GM12892 (cell line): ENCODE measurements at regions not wholly inside any gene's neighbourhood (a gene's known extent, or its start where the extent isn't known, plus 50 kb on each side); places are given as distances from the start of the nearest gene placed in this dataset.

ENCODE experiments used
- POLR2A ChIP-seq: IDR thresholded peaks from 2 replicates; pipeline ENCODE4 v1.6.1; 2011; ENCODE audit warnings: low read depth, low read length, control low read depth
- POLR2AphosphoS5 ChIP-seq: IDR thresholded peaks from 2 replicates; pipeline ENCODE4 v1.6.1; 2011; ENCODE audit warnings: low read depth, low read length, control low read depth

DNA sequence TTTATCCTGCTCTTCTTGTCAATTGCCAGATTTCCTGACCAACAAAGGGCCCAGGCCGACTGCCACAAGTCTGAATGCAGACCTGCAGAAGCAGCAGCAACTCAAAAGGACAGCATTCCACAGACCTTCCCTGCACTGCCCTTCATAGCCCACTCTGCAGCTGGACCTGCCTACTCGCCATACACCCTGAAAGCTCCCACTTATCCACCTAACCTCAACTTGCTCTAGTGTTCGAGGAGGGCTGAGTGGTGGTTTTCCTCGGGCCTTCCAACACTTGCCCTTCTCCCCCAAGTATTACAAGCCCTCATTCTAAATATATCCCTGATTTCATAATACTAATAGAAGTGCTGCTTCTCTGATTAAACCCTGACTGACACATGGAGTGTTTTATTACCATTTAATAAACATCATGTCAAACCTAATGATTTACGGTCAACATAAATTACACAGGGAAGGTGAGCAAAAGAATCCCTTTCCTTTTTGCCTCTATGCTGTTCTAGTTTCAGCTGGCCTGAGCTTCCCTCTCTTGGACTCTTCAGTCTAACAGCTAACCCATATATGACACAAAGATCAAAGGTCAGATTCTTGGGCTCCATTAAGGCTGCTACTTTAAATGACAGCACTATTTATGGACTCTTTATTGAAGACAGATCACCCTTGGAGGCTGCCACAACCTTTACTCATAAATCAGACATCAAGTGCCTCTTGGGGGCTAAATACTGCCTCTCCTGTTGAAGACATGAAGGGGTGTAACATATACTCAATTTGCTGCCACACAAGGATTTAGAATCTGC, 1546.9 kb upstream of the TMEM132C start:
- TF ChIP-seq POLR2AphosphoS5 (no peak), POLR2A (no peak)
